ENCODE measurements at regions not wholly inside any gene's neighbourhood (a gene's known extent, or its start where the extent isn't known, plus 50 kb on each side); places are given as distances from the start of the nearest gene placed in this dataset.
A peak's percentile ranks its signal among the peaks of the same experiment; 100 is the strongest.

DNA sequence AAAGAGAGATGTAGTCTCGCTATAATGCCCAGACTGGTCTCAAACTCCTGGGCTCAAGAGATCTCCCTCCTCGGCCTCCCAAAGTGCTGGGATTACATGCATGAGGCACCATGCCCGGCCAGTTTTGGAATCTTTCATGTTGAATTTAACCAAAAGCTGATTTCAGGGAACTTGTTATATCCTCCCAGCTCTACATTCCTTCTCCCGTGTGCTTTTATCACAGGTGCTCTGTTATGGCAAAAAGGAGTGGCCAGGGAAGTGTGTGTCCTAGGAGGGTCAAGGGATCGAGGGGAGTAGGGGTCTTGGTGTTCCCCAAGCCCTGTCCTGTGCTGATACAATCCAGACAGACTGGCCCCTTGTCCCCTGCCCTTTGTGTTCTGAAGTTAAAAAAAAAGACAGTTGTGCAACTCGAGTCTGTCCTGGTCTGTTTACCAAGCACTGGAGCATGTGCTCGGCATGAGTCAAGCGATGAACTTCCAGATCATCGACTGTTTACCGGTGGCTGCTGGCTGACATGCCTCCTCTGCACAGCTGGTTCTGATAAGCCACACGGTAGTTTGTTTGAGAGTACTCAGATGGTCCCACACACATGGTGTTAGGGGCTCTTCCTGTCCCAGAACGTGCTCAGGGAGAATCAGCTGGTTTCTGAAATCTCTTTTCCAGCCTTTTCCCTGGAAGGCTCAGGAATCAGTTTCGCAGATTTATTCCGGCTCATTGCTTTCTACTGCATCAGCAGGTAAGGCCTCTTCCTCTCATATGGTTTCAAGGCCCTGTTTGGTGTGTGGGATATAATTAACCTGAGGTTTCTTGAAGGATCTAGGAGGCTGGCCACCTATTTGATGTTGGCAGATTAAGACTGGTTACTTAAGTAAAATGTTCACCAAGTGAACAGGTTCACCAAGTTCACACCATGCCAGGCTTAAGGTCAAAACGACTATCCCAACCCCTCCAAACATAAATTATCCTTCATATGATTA lies 52.6 kb upstream of the NAA20 start:
- Histone ChIP-seq H3K36me3 (ENCODE audit: insufficient read depth, low read length) (no peaks in the 10 kb centered on the region), H3K27me3 (ENCODE audit: insufficient read depth, low read length, poor library complexity, severe bottlenecking) (no peaks in the 10 kb centered on the region), H3K4me3 (ENCODE audit: low read length) (no peak overlapping the region), H3K27ac (ENCODE audit: low read depth, low read length) (no peak overlapping the region), H3K4me1 (ENCODE audit: insufficient read depth, low read length) (peaks cover 8% of the 10 kb centered on the region), H3K9me3 (ENCODE audit: low read length) (no peaks in the 10 kb centered on the region)
- Mint-ChIP-seq H3K4me3 (no peak overlapping the region), H3K36me3 (no peaks in the 10 kb centered on the region), H3K9me3 (peaks cover 0 to 2% (median 0%) of the 10 kb centered on the region in 5 donors), H3K27ac (peak overlapping the region in 1 of 8 donors; percentile 34), H3K4me1 (peaks cover 22 to 29% (median 26%) of the 10 kb centered on the region in 3 donors), H3K27me3 (peaks cover 5 to 6% of the 10 kb centered on the region in 2 donors)
- DNase-seq = no peak
- ChIA-PET POLR2A (no interaction called here), CTCF (no interaction called here)

DNA sequence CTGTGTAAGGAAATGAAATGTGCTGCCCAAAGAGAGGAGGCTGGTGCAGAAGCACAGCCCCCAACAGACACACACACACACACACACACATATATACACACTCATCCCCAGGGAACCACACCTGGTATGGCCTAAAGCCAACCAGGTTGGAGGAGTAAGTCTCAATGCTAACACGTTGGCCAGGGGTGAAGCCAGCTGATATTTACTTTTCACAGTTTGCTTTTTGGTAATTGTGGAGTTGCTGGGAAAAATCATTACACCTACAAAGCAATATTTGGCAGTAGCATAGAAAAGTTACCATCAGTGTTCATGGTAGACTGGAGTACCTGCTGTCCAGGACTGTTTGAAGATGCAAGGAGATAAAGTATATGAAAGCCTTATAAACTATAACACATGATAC lies 50.3 kb upstream of the NAA20 start:
- H3K4me3 Mint-ChIP-seq = no peak overlapping the region
- POLR2A ChIA-PET = no interaction called here
- H3K36me3 Mint-ChIP-seq = no peaks in the 10 kb centered on the region

More for the DNA sequence above, 50.3 kb upstream of the NAA20 start:
- DNase-seq = no peak
- H3K27me3 Mint-ChIP-seq = peaks cover 2 to 3% of the 10 kb centered on the region in 2 donors
- H3K9me3 ChIP-seq (ENCODE audit: low read length) = no peaks in the 10 kb centered on the region
- H3K36me3 ChIP-seq (ENCODE audit: insufficient read depth, low read length) = no peaks in the 10 kb centered on the region
- peaks cover 28 to 40% (median 29%) of the 10 kb centered on the region in 3 donors for H3K4me1 Mint-ChIP-seq
- no peak overlapping the region for H3K4me3 ChIP-seq (ENCODE audit: low read length)
- H3K4me1 ChIP-seq (ENCODE audit: insufficient read depth, low read length) = peaks cover 8% of the 10 kb centered on the region
- CTCF ChIA-PET = no interaction called here
- H3K27ac ChIP-seq (ENCODE audit: low read depth, low read length) = no peak overlapping the region
- no peak overlapping the region for H3K27ac Mint-ChIP-seq
- H3K9me3 Mint-ChIP-seq = no peaks in the 10 kb centered on the region
- no peaks in the 10 kb centered on the region for H3K27me3 ChIP-seq (ENCODE audit: insufficient read depth, low read length, poor library complexity, severe bottlenecking)
